Astrocyte (in vitro differentiated cells and primary cell): ENCODE measurements at regions not wholly inside any gene's neighbourhood (a gene's known extent, or its start where the extent isn't known, plus 50 kb on each side); places are given as distances from the start of the nearest gene placed in this dataset.
"Not testable (repeated sequence)": the region's sequence is repeated elsewhere in the genome, so short reads cannot be mapped to it uniquely, and the experiment has no call there.

Source experiments
- DNase-seq: peaks from one replicate; pipeline ENCODE4 v3.0.0-alpha.2; 2010; ENCODE audit warnings: low read depth
- FAIRE-seq: peaks from 2 replicates; lab custom pipeline; 2011; peaks lifted over from hg19 to GRCh38; lab: Jason Lieb, UNC
- H2AFZ ChIP-seq: 2 replicates; pipeline ENCODE4 v1.6.0; 2012; ENCODE audit warnings: low read depth, low read length, inconsistent platforms
- H3K27ac ChIP-seq: 2 replicates; pipeline ENCODE4 v1.5.1; 2011; ENCODE audit warnings: low read depth, low read length, inconsistent platforms
- H3K27me3 ChIP-seq: 2 replicates; pipeline ENCODE4 v1.6.0; 2011; ENCODE audit warnings: low read length, inconsistent platforms; ENCODE audit not compliant: insufficient read depth
- H3K36me3 ChIP-seq: 2 replicates; pipeline ENCODE4 v1.5.1; 2011; ENCODE audit warnings: low read length, inconsistent platforms; ENCODE audit not compliant: insufficient read depth
- H3K4me1 ChIP-seq: 2 replicates; pipeline ENCODE4 v1.5.1; 2011; ENCODE audit warnings: low read length, inconsistent platforms; ENCODE audit not compliant: insufficient read depth
- H3K4me2 ChIP-seq: 2 replicates; pipeline ENCODE4 v1.6.0; 2012; ENCODE audit warnings: low read length, inconsistent platforms
- H3K4me3 ChIP-seq: 2 replicates; pipeline ENCODE4 v1.5.1; 2011; ENCODE audit warnings: low read depth, mild to moderate bottlenecking, low read length, inconsistent platforms; ENCODE audit not compliant: insufficient read depth
- H3K79me2 ChIP-seq: 2 replicates; pipeline ENCODE4 v1.6.0; 2012; ENCODE audit warnings: mild to moderate bottlenecking, low read length, inconsistent platforms; ENCODE audit not compliant: insufficient read depth
- H3K9ac ChIP-seq: 2 replicates; pipeline ENCODE4 v1.6.0; 2012; ENCODE audit warnings: mild to moderate bottlenecking, low read length, inconsistent platforms
- H3K9me3 ChIP-seq: 2 replicates; pipeline ENCODE4 v1.5.1; 2012; ENCODE audit warnings: low read depth, mild to moderate bottlenecking, low read length, inconsistent platforms; ENCODE audit not compliant: insufficient read depth
- H4K20me1 ChIP-seq: 2 replicates; pipeline ENCODE4 v1.6.0; 2012; ENCODE audit warnings: low read length, inconsistent platforms; ENCODE audit not compliant: insufficient read depth
- H3K27ac Mint-ChIP-seq: one replicate; pipeline ENCODE4 v1.8.0; 2021; ENCODE audit warnings: mild to moderate bottlenecking, mixed read lengths; ENCODE audit not compliant: unreplicated experiment
- H3K27me3 Mint-ChIP-seq: one replicate; pipeline ENCODE4 v1.8.0; 2021; ENCODE audit warnings: low read depth, mixed read lengths; ENCODE audit not compliant: unreplicated experiment
- H3K36me3 Mint-ChIP-seq: one replicate; pipeline ENCODE4 v1.8.0; 2021; ENCODE audit warnings: low read depth, mixed read lengths; ENCODE audit not compliant: unreplicated experiment
- H3K4me1 Mint-ChIP-seq: one replicate; pipeline ENCODE4 v1.8.0; 2021; ENCODE audit warnings: low read depth, mixed read lengths; ENCODE audit not compliant: unreplicated experiment
- H3K4me3 Mint-ChIP-seq: one replicate; pipeline ENCODE4 v1.8.0; 2021; ENCODE audit warnings: mild to moderate bottlenecking, moderate library complexity, mixed read lengths; ENCODE audit not compliant: unreplicated experiment
- H3K9me3 Mint-ChIP-seq: one replicate; pipeline ENCODE4 v1.8.0; 2021; ENCODE audit warnings: mild to moderate bottlenecking, mixed read lengths; ENCODE audit not compliant: unreplicated experiment
- EZH2 ChIP-seq: IDR thresholded peaks from 2 replicates; pipeline ENCODE4 v1.6.1; 2012; ENCODE audit warnings: mild to moderate bottlenecking, low read length, inconsistent platforms; ENCODE audit not compliant: insufficient read depth
- TF ChIP-seq, protein P1 (sequence below): IDR thresholded peaks from 2 replicates; pipeline ENCODE4 v1.5.1; 2011; ENCODE audit warnings: low read depth, mild to moderate bottlenecking, inconsistent platforms, low read length, moderate library complexity; ENCODE audit not compliant: insufficient read depth

DNA sequence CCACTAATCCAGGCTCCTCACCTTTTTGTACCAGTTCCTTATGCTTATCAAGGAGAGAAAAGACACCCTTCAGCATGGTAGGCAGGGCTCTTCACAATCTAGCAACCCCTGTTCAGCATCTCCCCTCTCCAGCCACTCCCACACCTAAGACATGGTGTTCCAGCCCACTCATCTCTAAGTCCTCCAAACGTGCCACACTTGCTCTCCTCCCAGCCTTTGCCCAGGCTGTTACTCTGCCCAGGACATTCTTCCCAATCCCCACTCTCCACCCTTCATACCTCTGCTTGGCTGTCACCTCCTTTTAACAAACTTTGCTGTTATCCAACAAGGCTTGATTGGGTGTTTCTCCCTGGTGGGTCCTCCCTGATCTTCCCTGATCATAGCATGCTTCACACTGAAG lies 270.6 kb upstream of the CHAC2 start:
- Mint-ChIP-seq H3K9me3 (peaks cover 1% of the 10 kb centered on the region), H3K4me3 (no peak overlapping the region), H3K4me1 (no peaks in the 10 kb centered on the region), H3K36me3 (no peaks in the 10 kb centered on the region), H3K27me3 (no peaks in the 10 kb centered on the region), H3K27ac (no peak overlapping the region)
- no peak overlapping the region for H2AFZ ChIP-seq
- H3K27me3 ChIP-seq: no peaks in the 10 kb centered on the region
- no peaks in the 10 kb centered on the region for H3K79me2 ChIP-seq
- H3K9ac ChIP-seq: no peak overlapping the region
- no peak overlapping the region for H3K4me3 ChIP-seq
- DNase-seq (no peak), FAIRE-seq (no peak)
- no peaks in the 10 kb centered on the region for H3K9me3 ChIP-seq
- H3K36me3 ChIP-seq: no peaks in the 10 kb centered on the region
- no peaks in the 10 kb centered on the region for H3K4me1 ChIP-seq
- H3K4me2 ChIP-seq: no peak overlapping the region
- H3K27ac ChIP-seq: no peak overlapping the region
- TF ChIP-seq, protein P1, sequence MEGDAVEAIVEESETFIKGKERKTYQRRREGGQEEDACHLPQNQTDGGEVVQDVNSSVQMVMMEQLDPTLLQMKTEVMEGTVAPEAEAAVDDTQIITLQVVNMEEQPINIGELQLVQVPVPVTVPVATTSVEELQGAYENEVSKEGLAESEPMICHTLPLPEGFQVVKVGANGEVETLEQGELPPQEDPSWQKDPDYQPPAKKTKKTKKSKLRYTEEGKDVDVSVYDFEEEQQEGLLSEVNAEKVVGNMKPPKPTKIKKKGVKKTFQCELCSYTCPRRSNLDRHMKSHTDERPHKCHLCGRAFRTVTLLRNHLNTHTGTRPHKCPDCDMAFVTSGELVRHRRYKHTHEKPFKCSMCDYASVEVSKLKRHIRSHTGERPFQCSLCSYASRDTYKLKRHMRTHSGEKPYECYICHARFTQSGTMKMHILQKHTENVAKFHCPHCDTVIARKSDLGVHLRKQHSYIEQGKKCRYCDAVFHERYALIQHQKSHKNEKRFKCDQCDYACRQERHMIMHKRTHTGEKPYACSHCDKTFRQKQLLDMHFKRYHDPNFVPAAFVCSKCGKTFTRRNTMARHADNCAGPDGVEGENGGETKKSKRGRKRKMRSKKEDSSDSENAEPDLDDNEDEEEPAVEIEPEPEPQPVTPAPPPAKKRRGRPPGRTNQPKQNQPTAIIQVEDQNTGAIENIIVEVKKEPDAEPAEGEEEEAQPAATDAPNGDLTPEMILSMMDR: no peak
- no peak for TF ChIP-seq EZH2
- no peaks in the 10 kb centered on the region for H4K20me1 ChIP-seq

DNA sequence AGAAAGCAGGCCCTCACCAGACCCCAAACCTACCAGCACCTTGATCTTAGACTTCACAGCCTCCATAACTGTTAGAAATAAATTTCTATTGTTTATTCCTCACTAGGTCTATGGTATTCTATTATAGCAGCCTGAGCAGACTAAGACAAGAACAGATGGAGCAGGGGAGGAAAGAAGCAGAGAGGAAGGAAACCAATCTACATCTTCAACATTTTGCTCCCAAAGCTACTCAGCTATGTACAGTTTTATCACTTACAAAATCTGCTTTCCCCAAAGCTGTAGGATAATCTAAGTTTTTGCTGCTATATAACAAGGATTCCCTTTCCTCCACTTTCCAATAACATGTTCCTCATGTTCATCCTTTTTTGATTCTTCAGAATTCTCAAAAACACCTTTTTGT lies 274.4 kb upstream of the CHAC2 start:
- H2AFZ ChIP-seq: no peak overlapping the region
- FAIRE-seq: no peak

DNA sequence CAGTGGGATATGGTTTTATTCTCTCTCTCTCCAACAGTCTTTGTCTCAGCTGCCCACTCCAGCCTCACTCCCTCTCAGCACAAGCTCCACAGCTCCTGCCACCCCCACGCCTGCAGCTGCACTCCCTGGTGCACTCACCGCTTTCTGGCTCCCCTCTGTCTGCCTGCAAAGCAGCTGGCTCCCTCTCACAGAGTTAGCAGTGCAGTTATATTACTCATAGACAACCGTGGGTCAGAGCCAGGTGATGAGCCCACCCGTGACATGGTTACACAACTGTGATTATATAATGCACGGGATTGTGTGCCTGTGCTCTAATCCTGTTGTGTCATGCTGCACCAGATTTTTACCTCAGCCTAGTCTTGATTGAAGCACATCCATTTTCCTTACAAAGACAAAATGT lies 276.9 kb upstream of the CHAC2 start:
- peaks cover 5% of the 10 kb centered on the region for H3K4me1 Mint-ChIP-seq
- peak overlapping the region; percentile 13 for H3K4me2 ChIP-seq
- H3K79me2 ChIP-seq: no peaks in the 10 kb centered on the region
- TF ChIP-seq EZH2: no peak
- TF ChIP-seq, protein P1: no peak
- H3K9me3 ChIP-seq: no peaks in the 10 kb centered on the region
- no peak overlapping the region for H3K4me3 Mint-ChIP-seq
- H3K27me3 ChIP-seq: no peaks in the 10 kb centered on the region
- no peak overlapping the region for H3K9ac ChIP-seq
- DNase-seq (peak; percentile 80), FAIRE-seq (no peak)
- H3K9me3 Mint-ChIP-seq: peaks cover 2% of the 10 kb centered on the region
- H4K20me1 ChIP-seq: no peaks in the 10 kb centered on the region
- no peaks in the 10 kb centered on the region for H3K4me1 ChIP-seq
- H3K4me3 ChIP-seq: no peak overlapping the region
- no peaks in the 10 kb centered on the region for H3K36me3 ChIP-seq
- H3K27me3 Mint-ChIP-seq: no peaks in the 10 kb centered on the region
- H3K27ac Mint-ChIP-seq: no peak overlapping the region
- H2AFZ ChIP-seq: peak overlapping the region; percentile 45
- H3K27ac ChIP-seq: no peak overlapping the region
- H3K36me3 Mint-ChIP-seq: no peaks in the 10 kb centered on the region

More for the DNA sequence above, 274.4 kb upstream of the CHAC2 start:
- Mint-ChIP-seq H3K4me3 (no peak overlapping the region), H3K27me3 (no peaks in the 10 kb centered on the region), H3K4me1 (peaks cover 5% of the 10 kb centered on the region), H3K36me3 (no peaks in the 10 kb centered on the region), H3K9me3 (peaks cover 2% of the 10 kb centered on the region), H3K27ac (no peak overlapping the region)
- no peak overlapping the region for H3K4me3 ChIP-seq
- no peak overlapping the region for H3K27ac ChIP-seq
- H3K9ac ChIP-seq: no peak overlapping the region
- no peaks in the 10 kb centered on the region for H4K20me1 ChIP-seq
- no peaks in the 10 kb centered on the region for H3K36me3 ChIP-seq
- H3K79me2 ChIP-seq: no peaks in the 10 kb centered on the region
- H3K4me1 ChIP-seq: no peaks in the 10 kb centered on the region
- TF ChIP-seq EZH2: no peak
- TF ChIP-seq, protein P1: no peak
- DNase-seq: no peak
- no peaks in the 10 kb centered on the region for H3K9me3 ChIP-seq
- no peaks in the 10 kb centered on the region for H3K27me3 ChIP-seq
- H3K4me2 ChIP-seq: no peak overlapping the region

DNA sequence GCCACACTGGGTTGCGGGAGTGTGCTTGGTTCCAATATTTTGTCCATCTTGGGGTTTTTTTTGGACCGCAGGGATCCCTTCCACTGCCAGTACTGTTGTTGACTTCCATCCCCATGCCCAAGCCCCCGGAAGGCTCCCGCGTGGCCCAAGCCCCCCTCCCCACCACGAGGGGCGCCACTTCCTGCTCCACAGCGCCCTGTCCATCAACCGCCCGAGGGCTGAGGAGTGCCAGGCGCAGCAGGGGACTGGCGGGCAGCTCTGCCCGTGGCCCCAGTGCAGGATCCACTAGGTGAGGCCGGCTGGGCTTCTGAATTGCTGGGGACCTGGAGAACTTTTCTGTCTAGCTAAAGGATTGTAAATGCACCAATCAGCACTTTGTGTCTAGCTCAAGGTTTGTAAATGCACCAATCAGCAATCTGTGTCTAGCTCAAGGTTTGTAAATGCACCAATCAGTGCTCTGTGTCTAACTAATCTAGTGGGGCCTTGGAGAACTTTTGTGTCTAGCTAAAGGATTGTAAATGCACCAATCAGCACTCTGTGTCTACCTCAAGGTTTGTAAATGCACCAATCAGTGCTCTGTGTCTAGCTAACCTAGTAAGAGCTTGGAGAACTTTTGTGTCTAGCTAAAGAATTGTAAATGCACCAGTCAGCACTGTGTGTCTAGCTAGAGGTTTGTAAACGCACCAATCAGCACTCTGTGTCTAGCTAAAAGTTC lies 281.3 kb upstream of the CHAC2 start:
- H3K36me3 Mint-ChIP-seq, H3K9ac ChIP-seq, H2AFZ ChIP-seq, H3K36me3 ChIP-seq, H4K20me1 ChIP-seq, H3K4me2 ChIP-seq, H3K9me3 ChIP-seq, H3K9me3 Mint-ChIP-seq, H3K79me2 ChIP-seq, H3K4me1 ChIP-seq, H3K27me3 Mint-ChIP-seq, H3K27me3 ChIP-seq, H3K4me1 Mint-ChIP-seq, H3K4me3 Mint-ChIP-seq, H3K27ac Mint-ChIP-seq, H3K27ac ChIP-seq, FAIRE-seq, H3K4me3 ChIP-seq, DNase-seq: not testable (repeated sequence)
